Esophagus (tissue), 2 donors: ENCODE measurements at regions not wholly inside any gene's neighbourhood (a gene's known extent, or its start where the extent isn't known, plus 50 kb on each side); places are given as distances from the start of the nearest gene placed in this dataset.

Experiments used
- H3K27ac ChIP-seq, 2 donors: one replicate each; pipeline ENCODE4 v1.5.1; 2013; ENCODE audit warnings: low read depth in 2 of 2, mild to moderate bottlenecking in 2 of 2, inconsistent platforms in 1 of 2, low read length in 1 of 2, moderate library complexity in 1 of 2
- H3K27me3 ChIP-seq, 2 donors: one replicate each; pipeline ENCODE4 v1.6.1; 2013; ENCODE audit warnings: low read length in 2 of 2, control low read depth in 1 of 2, mild to moderate bottlenecking in 1 of 2; ENCODE audit not compliant: insufficient read depth in 2 of 2, control insufficient read depth in 1 of 2
- H3K36me3 ChIP-seq, 2 donors: one replicate each; pipeline ENCODE4 v1.6.1; 2013; ENCODE audit warnings: low read length in 1 of 2; ENCODE audit not compliant: control insufficient read depth in 2 of 2, insufficient read depth in 2 of 2
- H3K4me1 ChIP-seq, 2 donors: one replicate each; pipeline ENCODE4 v1.6.1; 2013; ENCODE audit warnings: low read length in 1 of 2; ENCODE audit not compliant: control insufficient read depth in 2 of 2, insufficient read depth in 2 of 2
- H3K4me3 ChIP-seq, 2 donors: one replicate each; pipeline ENCODE4 v1.5.1; 2013; ENCODE audit warnings: low read length in 2 of 2, mild to moderate bottlenecking in 2 of 2, low read depth in 1 of 2, moderate library complexity in 1 of 2
- H3K9me3 ChIP-seq, 2 donors: one replicate each; pipeline ENCODE4 v1.6.1; 2013; ENCODE audit warnings: mild to moderate bottlenecking in 2 of 2, low read depth in 1 of 2, low read length in 1 of 2, moderate library complexity in 1 of 2; ENCODE audit not compliant: control insufficient read depth in 2 of 2, insufficient read depth in 1 of 2
- WGBS, 2 donors: extraction: QIAGEN DNeasy Blood & Tissue Kit; methylation state at CpG; one replicate each; pipeline ENCODE4 v1.1.7; 2013; 5-methylcytosine and 5-hydroxymethylcytosine counted together
- donor health status: healthy with polysubstance abuse.
- donor health status: Bipolar disorder and iron deficiency.

GRCh38 chr7:156464339-156464738 is 176.2 kb upstream of the RNF32 start:
- peaks cover 0 to 3% of the 10 kb centered on the region in 2 donors for H3K27me3 ChIP-seq
- H3K4me3 ChIP-seq: no peak overlapping the region
- no peaks in the 10 kb centered on the region for H3K4me1 ChIP-seq
- peaks cover 0 to 3% of the 10 kb centered on the region in 2 donors for H3K9me3 ChIP-seq
- no peaks in the 10 kb centered on the region for H3K36me3 ChIP-seq
- H3K27ac ChIP-seq: no peak overlapping the region
- WGBS, 2 donors: 81 to 85% methylated on average over 10 of the region's 10 CpGs

GRCh38 chr7:156463280-156463679 is 177.3 kb upstream of the RNF32 start:
- WGBS, 2 donors: 58 to 67% methylated on average over 9 of the region's 9 CpGs
- Histone ChIP-seq H3K27ac (no peak overlapping the region), H3K4me3 (no peak overlapping the region), H3K9me3 (peaks cover 0 to 3% of the 10 kb centered on the region in 2 donors), H3K36me3 (no peaks in the 10 kb centered on the region), H3K27me3 (peaks cover 0 to 3% of the 10 kb centered on the region in 2 donors), H3K4me1 (no peaks in the 10 kb centered on the region)

- Histone ChIP-seq H3K27me3 (peaks cover 0 to 3% of the 10 kb centered on the region in 2 donors), H3K36me3 (no peaks in the 10 kb centered on the region), H3K9me3 (peaks cover 0 to 3% of the 10 kb centered on the region in 2 donors), H3K4me3 (no peak overlapping the region), H3K27ac (no peak overlapping the region), H3K4me1 (no peaks in the 10 kb centered on the region)
- WGBS, 2 donors: 71 to 79% methylated on average over 22 of the region's 22 CpGs
Measured at GRCh38 chr7:156461881-156462665, 178.5 kb upstream of the RNF32 start.

- H3K4me3 ChIP-seq: no peak overlapping the region
- WGBS, 2 donors: 37 to 55% methylated on average over 12 of the region's 12 CpGs
- H3K4me1 ChIP-seq: no peaks in the 10 kb centered on the region
- H3K9me3 ChIP-seq: peaks cover 0 to 3% of the 10 kb centered on the region in 2 donors
- H3K27ac ChIP-seq: no peak overlapping the region
- H3K36me3 ChIP-seq: no peaks in the 10 kb centered on the region
- H3K27me3 ChIP-seq: peaks cover 0 to 3% of the 10 kb centered on the region in 2 donors
Measured at GRCh38 chr7:156460858-156461627, 179.5 kb upstream of the RNF32 start.

GRCh38 chr7:156459582-156459981 is 181.0 kb upstream of the RNF32 start:
- WGBS, 2 donors: 86 to 88% methylated on average over 13 of the region's 13 CpGs
- peaks cover 0 to 6% of the 10 kb centered on the region in 2 donors for H3K27me3 ChIP-seq
- H3K9me3 ChIP-seq: peaks cover 0 to 3% of the 10 kb centered on the region in 2 donors
- H3K27ac ChIP-seq: no peak overlapping the region
- H3K4me3 ChIP-seq: no peak overlapping the region
- H3K4me1 ChIP-seq: no peaks in the 10 kb centered on the region
- H3K36me3 ChIP-seq: no peaks in the 10 kb centered on the region

- H3K4me3 ChIP-seq: no peak overlapping the region
- H3K36me3 ChIP-seq: no peaks in the 10 kb centered on the region
- WGBS, 2 donors: 86 to 89% methylated on average over 1 of the region's 1 CpG
Measured at GRCh38 chr7:156459067-156459466, 181.5 kb upstream of the RNF32 start.

GRCh38 chr7:156458011-156458410 is 182.6 kb upstream of the RNF32 start:
- Histone ChIP-seq H3K27ac (no peak overlapping the region), H3K4me3 (no peak overlapping the region), H3K4me1 (no peaks in the 10 kb centered on the region), H3K27me3 (peaks cover 0 to 6% of the 10 kb centered on the region in 2 donors), H3K9me3 (no peaks in the 10 kb centered on the region), H3K36me3 (no peaks in the 10 kb centered on the region)
- WGBS, 2 donors: 87 to 90% methylated on average over 16 of the region's 16 CpGs

More at GRCh38 chr7:156459067-156459466, 181.5 kb upstream of the RNF32 start:
- Histone ChIP-seq H3K9me3 (peaks cover 0 to under 1% of the 10 kb centered on the region in 2 donors), H3K27ac (no peak overlapping the region), H3K27me3 (peaks cover 0 to 6% of the 10 kb centered on the region in 2 donors), H3K4me1 (no peaks in the 10 kb centered on the region)

- 76 to 86% methylated on average over 11 of the region's 11 CpGs for WGBS, 2 donors
- no peak overlapping the region for H3K4me3 ChIP-seq
- no peaks in the 10 kb centered on the region for H3K9me3 ChIP-seq
Measured at GRCh38 chr7:156456503-156457115, 184.0 kb upstream of the RNF32 start.

GRCh38 chr7:156456032-156456431 is 184.5 kb upstream of the RNF32 start:
- Histone ChIP-seq H3K4me1 (no peaks in the 10 kb centered on the region), H3K4me3 (no peak overlapping the region), H3K9me3 (no peaks in the 10 kb centered on the region), H3K27ac (no peak overlapping the region), H3K27me3 (peaks cover 0 to 2% of the 10 kb centered on the region in 2 donors), H3K36me3 (no peaks in the 10 kb centered on the region)
- WGBS, 2 donors: 74 to 80% methylated on average over 8 of the region's 8 CpGs

More at GRCh38 chr7:156456503-156457115, 184.0 kb upstream of the RNF32 start:
- Histone ChIP-seq H3K4me1 (no peaks in the 10 kb centered on the region), H3K36me3 (no peaks in the 10 kb centered on the region), H3K27ac (no peak overlapping the region), H3K27me3 (peaks cover 0 to 2% of the 10 kb centered on the region in 2 donors)
